SU-DHL-6 (cell line): ENCODE measurements at regions not wholly inside any gene's neighbourhood (a gene's known extent, or its start where the extent isn't known, plus 50 kb on each side); places are given as distances from the start of the nearest gene placed in this dataset.

Experiments used
- CTCF ChIP-seq: fragments of 200-600 bp; sonication (generic); IDR thresholded peaks from one replicate; pipeline ENCODE4 v1.5.1; 2017; ENCODE audit warnings: antibody characterized with exemption, mild to moderate bottlenecking, low read length, moderate library complexity; ENCODE audit not compliant: insufficient read depth, poor library complexity, severe bottlenecking
- EZH2phosphoT487 ChIP-seq: fragments of 200-600 bp; sonication (generic), shearing (Covaris generic); conservative IDR thresholded peaks from 2 replicates; pipeline ENCODE4 v1.6.1; 2018; ENCODE audit warnings: mild to moderate bottlenecking, antibody characterized with exemption, low read length, moderate library complexity, mixed read lengths

- TF ChIP-seq CTCF: no peak
- TF ChIP-seq EZH2phosphoT487: no peak
Measured at GRCh38 chr21:43302062-43302700, 124.8 kb downstream of the SIK1 start.
